Skeletal muscle tissue (tissue), 4 donors: ENCODE measurements at regions not wholly inside any gene's neighbourhood (a gene's known extent, or its start where the extent isn't known, plus 50 kb on each side); places are given as distances from the start of the nearest gene placed in this dataset. TPM values are rescaled to one million over a fixed set of nuclear protein-coding genes. Genes with fewer than 3 reads are reported as not detected.

ENCODE experiments used
- H3K27ac ChIP-seq: one replicate; pipeline ENCODE4 v1.7.0; 2013; ENCODE audit warnings: mild to moderate bottlenecking, low read depth, low read length, inconsistent platforms
- H3K27me3 ChIP-seq, 3 donors: one replicate each; pipeline ENCODE4 v1.7.0; 2013; ENCODE audit warnings: low read length in 3 of 3; ENCODE audit not compliant: control insufficient read depth in 3 of 3, insufficient read depth in 3 of 3
- H3K36me3 ChIP-seq, 3 donors: one replicate each; pipeline ENCODE4 v1.7.0; 2013; ENCODE audit warnings: low read length in 3 of 3; ENCODE audit not compliant: control insufficient read depth in 3 of 3, insufficient read depth in 3 of 3
- H3K4me1 ChIP-seq, 3 donors: one replicate each; pipeline ENCODE4 v1.7.0; 2013; ENCODE audit warnings: low read length in 3 of 3, mild to moderate bottlenecking in 3 of 3; ENCODE audit not compliant: control insufficient read depth in 3 of 3, insufficient read depth in 3 of 3
- H3K4me3 ChIP-seq, 3 donors: one replicate each; pipeline ENCODE4 v1.7.0; 2013; ENCODE audit warnings: low read length in 3 of 3
- H3K9ac ChIP-seq, 3 donors: one replicate each; pipeline ENCODE4 v1.7.0; 2013; ENCODE audit warnings: low read length in 3 of 3, mild to moderate bottlenecking in 3 of 3, moderate library complexity in 2 of 3, low read depth in 1 of 3
- H3K9me3 ChIP-seq, 3 donors: one replicate each; pipeline ENCODE4 v1.7.0; 2013; ENCODE audit warnings: low read length in 3 of 3; ENCODE audit not compliant: control insufficient read depth in 3 of 3
- small RNA-seq: library from RNA; depleted of rRNA; stranded (forward); fragments of <200 nt; gene quantifications from one replicate; pipeline ENCODE3, GENCODE V24; 2014
- donor health status: Osteomylitis.

DNA sequence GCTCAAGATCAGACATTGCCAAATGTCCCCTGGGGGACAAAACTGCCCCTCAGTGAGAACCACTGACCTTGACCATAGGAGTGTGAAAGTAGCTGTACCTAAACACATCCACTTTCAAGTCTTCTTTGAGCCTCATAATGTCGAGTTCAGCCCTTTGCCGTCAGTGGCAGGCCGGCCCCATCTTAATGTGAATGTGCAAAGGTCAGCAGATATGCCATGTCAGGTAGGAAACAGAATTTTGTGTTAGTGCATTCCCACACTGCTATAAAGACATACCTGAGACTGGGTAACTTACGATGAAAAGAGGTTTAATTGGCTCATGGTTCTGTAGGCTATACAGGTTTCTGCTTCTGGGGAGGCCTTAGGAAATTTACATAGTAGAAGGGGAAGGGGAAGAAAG is 95.1 kb upstream of the PIRT start:
- H3K36me3 ChIP-seq: no peaks in the 10 kb centered on the region
- no peak overlapping the region for H3K9ac ChIP-seq
- H3K4me1 ChIP-seq: no peaks in the 10 kb centered on the region
- H3K27me3 ChIP-seq: peaks cover 0 to 9% (median 0%) of the 10 kb centered on the region in 3 donors
- H3K4me3 ChIP-seq: no peak overlapping the region
- no peak overlapping the region for H3K27ac ChIP-seq
- H3K9me3 ChIP-seq: no peaks in the 10 kb centered on the region

DNA sequence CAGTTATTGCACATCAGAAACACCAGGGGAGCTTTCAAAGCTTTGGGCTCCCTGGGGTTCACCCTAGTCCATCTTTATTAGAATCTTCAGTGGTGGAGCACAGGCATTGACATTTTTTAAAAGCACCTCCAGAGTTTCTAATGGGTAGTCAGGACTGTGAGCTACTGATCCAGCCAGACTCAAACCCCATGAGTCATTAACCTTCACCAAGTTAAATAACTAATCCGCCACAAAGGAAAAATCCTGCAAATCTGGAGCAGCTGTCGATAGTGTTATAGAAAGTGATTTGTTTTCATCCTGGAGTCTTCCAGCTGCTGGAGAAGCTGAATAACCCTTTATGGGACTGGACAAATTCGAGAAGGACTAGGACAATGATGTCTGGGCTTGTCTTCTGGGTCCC is 93.2 kb upstream of the PIRT start:
- H3K4me1 ChIP-seq: no peaks in the 10 kb centered on the region
- H3K27me3 ChIP-seq: peaks cover 0 to 9% (median 0%) of the 10 kb centered on the region in 3 donors
- no peak overlapping the region for H3K9ac ChIP-seq
- no peaks in the 10 kb centered on the region for H3K36me3 ChIP-seq
- no peaks in the 10 kb centered on the region for H3K9me3 ChIP-seq
- no peak overlapping the region for H3K4me3 ChIP-seq
- no peak overlapping the region for H3K27ac ChIP-seq

DNA sequence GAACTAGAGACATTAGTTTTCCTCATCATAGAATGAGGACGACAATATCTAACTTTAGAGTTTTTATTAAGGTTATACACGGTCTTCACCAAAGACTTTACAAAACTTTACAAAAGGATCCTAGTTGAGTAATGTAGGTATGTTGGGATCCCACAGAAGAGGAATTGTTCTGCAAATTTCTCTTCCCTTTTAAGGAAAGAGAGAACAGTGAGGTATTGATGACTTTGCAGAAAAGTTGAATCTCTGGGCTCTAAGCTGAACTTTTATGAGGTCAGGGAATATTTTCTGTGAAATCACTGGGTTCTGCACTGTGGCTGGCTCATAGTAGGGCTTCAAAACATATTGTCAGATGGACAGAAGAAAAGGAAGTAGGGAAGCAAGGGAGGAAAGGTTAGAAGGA is 89.8 kb upstream of the PIRT start:
- H3K4me3 ChIP-seq: no peak overlapping the region
- H3K9me3 ChIP-seq: no peaks in the 10 kb centered on the region
- H3K9ac ChIP-seq: no peak overlapping the region
- H3K27me3 ChIP-seq: peaks cover 0 to 9% (median 0%) of the 10 kb centered on the region in 3 donors
- no peaks in the 10 kb centered on the region for H3K36me3 ChIP-seq
- no peaks in the 10 kb centered on the region for H3K4me1 ChIP-seq
- H3K27ac ChIP-seq: no peak overlapping the region

DNA sequence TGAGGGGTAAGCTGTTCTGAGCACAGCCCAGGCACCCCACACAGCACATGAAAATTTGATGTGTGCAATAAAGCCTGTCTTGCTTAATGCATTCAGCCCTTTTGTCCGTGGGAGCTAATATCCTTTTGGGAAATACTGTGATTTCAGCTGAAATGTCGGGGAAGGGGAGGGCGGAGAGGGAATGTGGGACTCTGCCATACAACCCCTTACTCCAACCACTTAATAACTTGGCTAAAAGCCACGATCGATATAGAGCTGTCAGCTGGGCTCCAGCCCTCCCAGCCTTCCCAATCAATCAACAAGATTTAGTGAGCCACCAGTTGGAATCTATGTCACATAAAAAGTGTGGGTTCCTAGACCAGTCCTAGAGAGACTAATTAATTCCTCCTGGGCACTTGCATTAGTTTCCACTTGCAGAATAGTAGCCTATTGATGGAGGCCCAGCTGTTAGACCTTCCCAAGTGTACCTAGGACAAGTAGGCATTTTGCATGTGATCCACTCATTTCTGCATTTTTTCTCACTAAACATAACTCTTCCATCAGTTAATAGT is 82.7 kb upstream of the PIRT start:
- Histone ChIP-seq H3K9ac (no peak overlapping the region), H3K27me3 (no peaks in the 10 kb centered on the region), H3K4me3 (no peak overlapping the region), H3K4me1 (no peaks in the 10 kb centered on the region), H3K27ac (no peak overlapping the region), H3K9me3 (no peaks in the 10 kb centered on the region), H3K36me3 (no peaks in the 10 kb centered on the region)

DNA sequence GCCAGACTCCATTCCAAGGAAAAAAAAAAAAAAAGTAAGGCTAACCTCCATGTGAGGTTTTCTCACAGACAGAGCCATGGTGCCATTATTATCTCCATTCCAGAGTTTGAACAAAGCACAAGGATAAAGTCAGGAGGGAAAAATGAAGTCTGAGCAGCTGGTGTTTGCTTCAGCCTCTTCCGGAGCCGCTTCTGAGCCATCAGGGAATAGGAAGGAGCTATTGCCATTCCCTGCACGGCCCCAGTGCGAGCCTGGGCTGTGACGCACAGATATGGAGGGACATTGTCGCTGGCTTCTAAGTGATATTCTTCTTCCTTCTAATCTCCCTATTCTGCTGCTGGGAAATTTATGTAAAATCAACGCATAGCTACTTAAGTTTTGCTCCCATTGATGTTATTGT is 69.5 kb upstream of the PIRT start:
- Histone ChIP-seq H3K4me3 (no peak overlapping the region), H3K9ac (no peak overlapping the region), H3K4me1 (no peaks in the 10 kb centered on the region), H3K36me3 (no peaks in the 10 kb centered on the region), H3K27me3 (peaks cover 0 to 2% (median 0%) of the 10 kb centered on the region in 3 donors), H3K27ac (no peak overlapping the region), H3K9me3 (no peaks in the 10 kb centered on the region)

DNA sequence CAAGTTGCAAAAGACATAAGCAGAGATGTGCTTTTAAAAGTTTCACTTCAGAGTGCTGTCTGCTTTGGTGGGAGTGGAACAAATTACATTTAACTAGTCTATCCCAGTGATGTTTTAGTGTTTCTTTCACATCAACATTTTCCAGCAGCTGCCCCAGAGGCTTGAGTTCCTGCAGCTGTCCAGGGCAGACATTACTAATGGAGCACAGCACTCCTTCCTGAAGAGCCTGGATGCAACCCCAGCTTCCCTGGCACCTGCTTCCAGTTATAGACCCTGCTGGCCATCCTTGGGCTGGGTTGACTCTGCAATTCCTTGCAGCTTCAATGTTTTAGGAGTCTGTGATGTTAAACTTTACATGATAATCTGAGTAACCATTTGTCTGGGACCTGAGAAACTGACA is 61.4 kb upstream of the PIRT start:
- Histone ChIP-seq H3K4me1 (no peaks in the 10 kb centered on the region), H3K27ac (no peak overlapping the region), H3K9ac (no peak overlapping the region)

DNA sequence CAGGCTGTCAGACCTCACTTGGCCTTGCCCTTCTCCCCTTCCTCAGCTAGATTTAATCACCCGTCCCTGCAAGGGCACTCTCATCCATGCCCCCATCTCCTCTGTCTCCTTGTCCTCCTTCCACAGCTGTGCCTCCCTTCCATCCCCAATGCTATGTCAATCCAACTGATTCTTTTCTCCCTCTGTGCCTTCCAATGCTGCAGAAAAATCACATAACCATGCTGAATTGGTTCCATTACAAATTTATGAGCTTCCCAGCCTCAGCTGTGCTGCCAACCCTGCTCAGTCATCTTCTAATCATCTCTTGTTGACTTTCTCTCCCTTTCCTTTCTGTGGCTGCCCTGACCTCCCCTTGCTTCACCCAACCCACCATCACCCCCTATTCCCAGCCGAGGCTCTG is 56.3 kb upstream of the PIRT start:
- H3K9me3 ChIP-seq: no peaks in the 10 kb centered on the region
- no peaks in the 10 kb centered on the region for H3K36me3 ChIP-seq
- no peaks in the 10 kb centered on the region for H3K4me1 ChIP-seq
- H3K4me3 ChIP-seq: no peak overlapping the region
- H3K27me3 ChIP-seq: no peaks in the 10 kb centered on the region
- H3K27ac ChIP-seq: no peak overlapping the region
- no peak overlapping the region for H3K9ac ChIP-seq

More for the DNA sequence above, 61.4 kb upstream of the PIRT start:
- H3K4me3 ChIP-seq: no peak overlapping the region
- no peaks in the 10 kb centered on the region for H3K27me3 ChIP-seq
- no peaks in the 10 kb centered on the region for H3K9me3 ChIP-seq
- no peaks in the 10 kb centered on the region for H3K36me3 ChIP-seq

DNA sequence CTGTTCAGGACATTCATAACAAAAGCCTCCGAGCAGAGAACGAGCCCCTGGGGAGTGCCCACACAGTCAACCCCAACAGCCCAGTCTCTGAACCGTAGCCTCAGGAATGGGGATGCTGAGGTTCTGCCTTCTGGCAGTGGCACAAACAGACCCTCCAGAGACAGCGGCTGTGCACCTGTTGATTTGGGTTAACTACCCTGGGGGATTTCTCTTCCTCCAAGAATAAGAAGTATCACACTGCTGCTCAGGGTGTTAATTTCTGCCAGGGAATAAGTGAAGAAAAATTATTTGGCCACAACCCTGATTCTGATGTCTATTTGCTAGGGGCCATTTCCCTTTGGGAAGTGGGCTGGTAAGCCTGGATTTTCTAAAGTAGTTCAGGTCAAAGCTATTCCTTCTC is 51.0 kb upstream of the PIRT start:
- Histone ChIP-seq H3K27ac (no peak overlapping the region), H3K36me3 (no peaks in the 10 kb centered on the region), H3K27me3 (no peaks in the 10 kb centered on the region), H3K9me3 (no peaks in the 10 kb centered on the region), H3K4me3 (no peak overlapping the region), H3K4me1 (no peaks in the 10 kb centered on the region), H3K9ac (no peak overlapping the region)

Small RNA genes in the stretch of these regions (small RNA-seq; reads per million reads assigned to genes)
- gene RN7SL601P: not detected
